Naive thymus-derived CD8-positive, alpha-beta T cell (primary cell): ENCODE measurements at regions not wholly inside any gene's neighbourhood (a gene's known extent, or its start where the extent isn't known, plus 50 kb on each side); places are given as distances from the start of the nearest gene placed in this dataset.
"Not testable (repeated sequence)": the region's sequence is repeated elsewhere in the genome, so short reads cannot be mapped to it uniquely, and the experiment has no call there.

Experiments
- ATAC-seq, 2 donors: fragments of 150-1000 bp; cut with Tn5 transposase in 1 of 2; sonication (Bioruptor Pico), chemical (Tn5 transposase) in 1 of 2; 1 replicate in 1 of 2; 2 replicates in 1 of 2; pipeline ENCODE4 v1.10.0; 2021; ENCODE audit warnings: mild to moderate bottlenecking in 2 of 2, moderate library complexity in 2 of 2
- POLR2A ChIA-PET: fragments of 350-600 bp; sonication (Branson Sonifier 250); formaldehyde crosslinking; loops from one replicate; lab custom pipeline; 2021; ENCODE audit warnings: antibody characterized with exemption; lab: Charles Lee
- DNase-seq, 10 donors: peaks; one replicate each; pipeline versions ENCODE4 v3.0.0 to v3.0.0-alpha.2; 2020 to 2022
- H3K27ac Mint-ChIP-seq, 10 donors: one replicate each; pipeline ENCODE4 v1.8.0; 2020 to 2022; ENCODE audit warnings: mild to moderate bottlenecking in 10 of 10, mixed read lengths in 10 of 10, moderate library complexity in 4 of 10, inconsistent platforms in 1 of 10
- H3K27me3 Mint-ChIP-seq, 5 donors: one replicate each; pipeline ENCODE4 v1.8.0; 2021 to 2022; ENCODE audit warnings: mixed read lengths in 5 of 5
- H3K36me3 Mint-ChIP-seq, 3 donors: one replicate each; pipeline ENCODE4 v1.8.0; 2020 to 2022; ENCODE audit warnings: mixed read lengths in 3 of 3, mild to moderate bottlenecking in 2 of 3, inconsistent platforms in 1 of 3
- H3K4me1 Mint-ChIP-seq, 4 donors: one replicate each; pipeline ENCODE4 v1.8.0; 2021 to 2022; ENCODE audit warnings: mixed read lengths in 4 of 4
- H3K4me3 Mint-ChIP-seq, 10 donors: one replicate each; pipeline ENCODE4 v1.8.0; 2020 to 2022; ENCODE audit warnings: mild to moderate bottlenecking in 10 of 10, mixed read lengths in 10 of 10, moderate library complexity in 6 of 10, inconsistent platforms in 1 of 10
- H3K9me3 Mint-ChIP-seq, 9 donors: one replicate each; pipeline ENCODE4 v1.8.0; 2020 to 2022; ENCODE audit warnings: mixed read lengths in 9 of 9, mild to moderate bottlenecking in 3 of 9, inconsistent platforms in 1 of 9, moderate library complexity in 1 of 9

DNA sequence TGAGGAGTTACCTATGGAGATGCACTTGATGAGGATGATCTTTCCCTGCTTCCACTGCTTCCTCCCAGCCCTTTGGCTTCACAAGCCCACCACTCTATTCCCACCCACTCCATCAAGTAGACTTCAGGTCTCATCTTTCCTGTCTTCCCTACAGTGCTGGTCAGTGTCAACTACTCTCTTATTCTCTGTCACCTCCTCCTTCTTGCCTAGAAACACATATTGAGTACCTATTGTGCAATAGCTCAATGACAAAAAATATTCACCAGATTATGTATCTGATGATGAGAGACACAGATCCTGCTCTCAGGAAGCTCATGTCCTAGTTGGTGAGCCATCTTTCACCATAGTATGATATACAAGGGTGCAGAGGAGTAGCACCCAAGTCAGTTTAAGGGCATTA is 82.2 kb upstream of the NFASC start:
- H3K27ac Mint-ChIP-seq = peak overlapping the region in 1 of 10 donors; percentile 1
- no peaks in the 10 kb centered on the region for H3K9me3 Mint-ChIP-seq
- DNase-seq (no peak), ATAC-seq (no peak)
- no peaks in the 10 kb centered on the region for H3K36me3 Mint-ChIP-seq
- POLR2A ChIA-PET = no interaction called here
- H3K4me1 Mint-ChIP-seq = peaks cover 0 to 2% (median 0%) of the 10 kb centered on the region in 4 donors
- H3K27me3 Mint-ChIP-seq = peaks cover 13 to 41% (median 35%) of the 10 kb centered on the region in 5 donors
- H3K4me3 Mint-ChIP-seq = no peak overlapping the region

DNA sequence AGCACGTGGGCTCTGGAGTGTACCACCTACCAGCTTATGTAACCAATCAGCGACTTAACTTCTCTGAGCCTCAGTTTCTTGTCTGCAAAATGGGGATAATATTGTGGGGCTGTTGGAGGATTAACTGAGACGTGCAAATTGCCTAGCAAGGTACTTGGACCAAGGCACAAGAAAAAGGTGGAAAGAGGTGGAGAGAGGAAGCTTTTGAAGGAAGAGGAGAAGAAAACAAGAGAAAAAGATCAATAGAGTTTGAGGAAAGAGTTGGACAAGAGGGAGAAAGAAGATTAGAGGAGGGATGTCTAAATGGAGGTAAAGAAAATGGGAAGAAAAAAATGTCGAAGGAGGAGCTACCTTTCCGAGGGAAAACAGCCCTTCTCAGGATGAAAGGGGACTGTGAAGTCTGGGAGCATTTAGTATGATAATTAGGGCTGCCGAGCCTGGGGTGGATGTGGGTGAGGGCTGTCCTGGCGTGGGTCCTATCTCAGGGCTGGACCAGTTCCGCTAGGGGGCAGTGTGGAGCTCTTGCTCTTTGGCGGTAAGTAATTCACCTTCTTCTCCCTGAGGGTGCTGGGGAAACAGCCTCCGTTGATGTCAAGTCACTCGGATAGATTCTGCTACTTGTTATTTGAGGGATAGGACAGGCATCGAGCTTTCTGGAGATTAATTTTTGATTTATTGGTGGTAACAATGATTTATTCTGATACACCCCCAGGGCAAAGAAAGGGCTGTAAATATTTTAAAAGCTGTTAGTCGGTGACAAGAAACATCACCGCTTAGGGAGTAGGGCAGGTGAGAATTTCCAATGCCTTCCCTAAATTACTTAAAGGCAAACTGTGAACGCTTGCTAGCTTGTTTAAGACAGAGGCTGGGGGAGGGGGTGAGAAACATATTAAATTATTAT is 79.0 kb upstream of the NFASC start:
- no peaks in the 10 kb centered on the region for H3K9me3 Mint-ChIP-seq

DNA sequence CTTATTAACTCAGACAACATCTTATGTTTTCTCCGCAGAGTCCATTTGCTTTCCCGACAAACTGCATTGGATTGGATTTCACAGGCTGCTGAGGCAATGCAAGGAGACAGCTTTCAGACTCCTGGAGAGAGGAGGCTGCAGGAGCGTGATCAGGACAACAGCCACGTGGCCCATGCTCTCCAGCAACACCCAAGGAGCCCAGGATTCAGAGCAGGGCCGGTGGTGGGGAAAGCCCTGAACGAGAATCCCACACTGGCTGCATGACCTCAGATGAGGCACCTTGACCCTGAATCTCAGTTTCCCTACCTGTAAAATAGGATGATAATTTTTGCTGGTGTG is 78.3 kb upstream of the NFASC start:
- DNase-seq (no peak), ATAC-seq (no peak)
- H3K9me3 Mint-ChIP-seq = peaks cover 0 to 2% (median 0%) of the 10 kb centered on the region in 9 donors
- H3K4me3 Mint-ChIP-seq = no peak overlapping the region
- H3K4me1 Mint-ChIP-seq = peaks cover 0 to 2% (median 0%) of the 10 kb centered on the region in 4 donors
- no peak overlapping the region for H3K27ac Mint-ChIP-seq
- POLR2A ChIA-PET = interaction anchor here (1.2 kb wide), 1 partner anchor 15 kb away, joined by 5 read pairs; no protein-coding TSS in a partner anchor
- H3K36me3 Mint-ChIP-seq = no peaks in the 10 kb centered on the region
- peaks cover 11 to 40% (median 28%) of the 10 kb centered on the region in 5 donors for H3K27me3 Mint-ChIP-seq

More for the DNA sequence above, 79.0 kb upstream of the NFASC start:
- DNase-seq (peak; percentile 59 to 90 (median 77)), ATAC-seq (peak; percentile 95)
- Mint-ChIP-seq H3K27ac (peak overlapping the region in 1 of 10 donors; percentile 35), H3K4me3 (no peak overlapping the region), H3K27me3 (peaks cover 13 to 40% (median 30%) of the 10 kb centered on the region in 5 donors), H3K4me1 (peaks cover 0 to 2% (median 0%) of the 10 kb centered on the region in 4 donors), H3K36me3 (no peaks in the 10 kb centered on the region)
- POLR2A ChIA-PET = interaction anchor here (1.2 kb wide), 1 partner anchor 16 kb away, joined by 5 read pairs; no protein-coding TSS in a partner anchor

DNA sequence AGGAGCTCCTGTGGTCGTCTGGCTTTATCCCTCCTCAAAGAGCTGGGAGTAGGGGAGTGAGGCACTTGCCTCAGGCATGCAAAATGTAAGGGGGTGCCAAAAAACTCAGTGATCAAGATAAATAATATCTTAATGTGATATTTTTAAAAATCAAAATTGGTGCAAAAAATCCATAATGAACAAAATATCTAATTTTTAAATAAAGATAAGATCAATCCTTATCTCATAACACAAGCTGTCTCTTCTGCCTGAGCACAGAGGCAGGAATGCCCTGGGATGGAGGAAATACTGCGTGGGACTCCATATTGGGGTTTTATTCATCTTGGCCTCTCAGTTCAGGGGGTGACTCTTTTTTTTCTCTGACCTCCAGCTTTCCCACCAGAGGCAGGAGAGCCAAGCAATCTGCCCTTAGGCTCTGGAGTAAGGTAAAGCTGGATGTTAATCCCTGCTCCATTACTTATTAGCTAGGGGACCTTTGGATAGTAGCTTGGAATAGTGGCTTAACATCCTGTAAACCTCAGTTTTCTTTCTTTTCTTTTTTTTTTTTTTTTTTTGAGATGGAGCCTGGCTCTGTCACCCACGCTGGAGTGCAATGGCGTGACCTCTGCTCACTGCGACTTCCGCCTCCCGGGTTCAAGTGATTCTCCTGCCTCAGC is 77.3 kb upstream of the NFASC start:
- Mint-ChIP-seq H3K9me3 (peaks cover 0 to 2% (median 0%) of the 10 kb centered on the region in 9 donors), H3K4me3 (no peak overlapping the region), H3K36me3 (no peaks in the 10 kb centered on the region), H3K27ac (no peak overlapping the region), H3K4me1 (peaks cover 0 to 2% (median 0%) of the 10 kb centered on the region in 4 donors), H3K27me3 (peaks cover 7 to 33% (median 21%) of the 10 kb centered on the region in 5 donors)
- DNase-seq (no peak), ATAC-seq (no peak)
- POLR2A ChIA-PET = interaction anchor here (1.0 to 1.2 kb wide), 2 partner anchors 14 to 227 kb away, joined by 3 to 4 read pairs; no protein-coding TSS in a partner anchor

DNA sequence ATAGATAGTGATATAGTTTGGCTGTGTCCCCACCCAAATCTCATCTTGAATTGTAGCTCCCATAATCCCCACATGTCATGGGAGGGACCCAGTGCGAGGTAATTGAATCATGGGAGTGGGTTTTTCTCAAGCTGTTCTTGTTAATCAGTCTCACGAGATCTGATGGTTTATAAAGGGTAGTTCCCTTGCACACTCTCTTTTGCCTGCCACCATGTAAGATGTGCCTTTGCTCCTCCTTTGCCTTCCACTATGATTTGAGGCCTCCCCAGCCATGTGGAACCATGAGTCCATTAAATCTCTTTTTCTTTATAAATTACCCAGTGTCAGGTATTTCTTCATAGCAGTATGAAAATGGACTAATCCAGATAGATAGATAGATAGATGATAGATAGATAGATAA is 73.8 kb upstream of the NFASC start:
- H3K27ac Mint-ChIP-seq, H3K36me3 Mint-ChIP-seq, ATAC-seq, H3K4me3 Mint-ChIP-seq, H3K9me3 Mint-ChIP-seq, DNase-seq, H3K4me1 Mint-ChIP-seq, POLR2A ChIA-PET: not testable (repeated sequence)
- peaks cover 0 to 13% (median under 1%) of the 10 kb centered on the region in 5 donors for H3K27me3 Mint-ChIP-seq

DNA sequence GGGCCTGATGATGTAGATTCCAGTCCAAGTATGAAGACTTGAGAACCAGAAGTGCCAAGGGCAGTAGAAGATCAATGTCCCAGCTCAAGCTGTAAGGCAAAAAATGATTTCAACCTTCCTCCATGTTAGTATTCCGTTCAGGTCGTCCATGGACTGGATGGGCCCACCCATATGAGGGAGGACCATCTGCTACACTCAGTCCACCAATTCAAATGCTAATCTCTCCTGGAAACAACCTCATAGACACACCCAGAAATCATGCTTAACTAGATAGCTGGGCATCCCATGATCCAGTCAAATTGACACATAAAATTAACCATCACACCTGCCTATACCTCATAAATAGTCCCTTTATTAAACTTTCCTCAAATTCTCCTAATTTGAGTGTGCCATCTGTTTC is 73.3 kb upstream of the NFASC start:
- POLR2A ChIA-PET = no interaction called here

DNA sequence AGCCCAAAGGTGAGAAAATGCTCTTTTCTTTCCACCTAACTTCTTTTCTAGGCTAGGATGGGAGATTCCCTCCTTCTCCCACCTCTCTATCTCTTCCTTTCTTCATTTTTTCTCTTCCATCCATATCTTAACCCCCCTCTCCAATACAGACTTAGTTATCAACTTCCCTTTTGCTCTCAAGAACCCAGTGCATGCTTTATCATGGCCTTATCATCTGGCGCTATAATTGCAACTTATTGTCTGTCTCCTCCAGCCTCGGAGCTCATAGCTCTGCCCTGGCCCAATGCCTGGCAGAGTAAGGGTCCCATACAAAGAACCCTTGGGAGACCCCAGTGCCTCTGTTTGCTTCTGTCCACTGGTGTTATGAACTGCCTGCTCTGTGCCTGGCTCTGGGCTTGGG is 71.0 kb upstream of the NFASC start:
- Mint-ChIP-seq H3K4me1 (peaks cover 0 to 21% (median 14%) of the 10 kb centered on the region in 4 donors), H3K27me3 (peaks cover 0 to 9% (median 0%) of the 10 kb centered on the region in 5 donors), H3K27ac (peak overlapping the region in 1 of 10 donors; percentile 21), H3K9me3 (peaks cover 0 to 2% (median 0%) of the 10 kb centered on the region in 9 donors), H3K36me3 (no peaks in the 10 kb centered on the region), H3K4me3 (no peak overlapping the region)
- ATAC-seq (no peak), DNase-seq (no peak)
- POLR2A ChIA-PET = no interaction called here

More for the DNA sequence above, 73.3 kb upstream of the NFASC start:
- Mint-ChIP-seq H3K4me1 (peaks cover 0 to 7% (median 1%) of the 10 kb centered on the region in 4 donors), H3K9me3 (peaks cover 0 to 2% (median 0%) of the 10 kb centered on the region in 9 donors), H3K4me3 (no peak overlapping the region), H3K36me3 (no peaks in the 10 kb centered on the region), H3K27ac (no peak overlapping the region), H3K27me3 (peaks cover 0 to 12% (median 0%) of the 10 kb centered on the region in 5 donors)
- ATAC-seq (no peak), DNase-seq (no peak)

DNA sequence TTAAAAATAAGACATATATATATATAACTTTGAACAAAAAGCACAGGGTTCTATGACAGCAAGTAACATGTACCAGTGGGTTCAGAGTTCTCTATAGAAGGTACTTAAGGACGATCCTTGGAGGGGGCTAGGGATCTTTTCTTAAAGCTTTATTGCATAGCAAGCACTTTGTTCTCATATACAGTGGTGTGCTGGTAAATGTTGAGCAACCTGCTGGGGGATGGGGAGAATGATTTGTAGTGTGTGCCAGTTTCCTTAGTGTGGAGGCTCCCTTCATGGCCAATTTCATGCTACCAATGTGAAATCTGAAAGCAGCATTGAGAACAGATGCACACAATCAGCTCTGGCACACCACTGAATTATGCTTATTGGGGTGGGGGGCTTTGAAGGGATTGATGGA is 69.5 kb upstream of the NFASC start:
- POLR2A ChIA-PET = no interaction called here
- H3K27me3 Mint-ChIP-seq = peaks cover 0 to 7% (median 0%) of the 10 kb centered on the region in 5 donors
- H3K36me3 Mint-ChIP-seq = no peaks in the 10 kb centered on the region
- ATAC-seq (no peak), DNase-seq (no peak)
- H3K27ac Mint-ChIP-seq = no peak overlapping the region
- peaks cover 0 to 2% (median 0%) of the 10 kb centered on the region in 9 donors for H3K9me3 Mint-ChIP-seq
- H3K4me3 Mint-ChIP-seq = no peak overlapping the region
- H3K4me1 Mint-ChIP-seq = peaks cover 2 to 21% (median 14%) of the 10 kb centered on the region in 4 donors

DNA sequence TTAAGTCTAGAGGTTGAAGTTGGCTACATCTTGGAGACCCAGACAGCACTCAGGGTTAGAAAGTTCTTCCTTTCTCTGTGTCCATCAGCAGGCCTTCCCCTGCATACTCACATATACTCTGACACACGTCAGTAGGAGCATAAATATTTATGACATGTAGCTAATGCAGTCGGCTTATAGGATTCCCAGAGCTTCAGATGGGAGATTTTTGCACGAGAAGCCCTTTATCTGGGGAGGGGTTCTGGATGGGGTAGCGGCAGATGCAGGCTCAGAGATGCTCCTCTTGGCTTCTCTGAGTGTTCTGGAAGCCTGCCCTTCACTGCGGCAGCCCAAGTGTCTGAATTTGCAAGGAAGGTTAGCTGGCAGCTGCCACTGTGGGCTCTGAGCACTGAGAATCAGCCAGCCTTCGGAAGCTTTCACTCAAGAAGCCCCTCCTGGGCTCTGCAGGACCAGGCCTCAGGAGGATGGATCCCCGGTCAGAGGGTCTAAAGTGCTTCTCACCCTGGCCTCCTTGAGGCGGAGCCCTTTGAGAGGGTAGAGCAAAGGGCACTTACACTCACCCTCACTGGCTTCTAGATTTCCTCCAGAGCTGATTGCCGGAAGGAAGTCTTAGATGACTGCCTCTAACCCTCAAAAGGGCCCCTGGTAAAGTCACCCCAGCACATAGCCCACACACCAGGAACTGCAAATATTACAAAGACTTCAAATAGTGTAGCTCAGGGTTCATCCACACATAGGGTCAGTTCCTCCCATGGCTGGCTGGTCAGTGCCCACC is 68.1 kb upstream of the NFASC start:
- peak overlapping the region in 1 of 10 donors; percentile 20 for H3K4me3 Mint-ChIP-seq

DNA sequence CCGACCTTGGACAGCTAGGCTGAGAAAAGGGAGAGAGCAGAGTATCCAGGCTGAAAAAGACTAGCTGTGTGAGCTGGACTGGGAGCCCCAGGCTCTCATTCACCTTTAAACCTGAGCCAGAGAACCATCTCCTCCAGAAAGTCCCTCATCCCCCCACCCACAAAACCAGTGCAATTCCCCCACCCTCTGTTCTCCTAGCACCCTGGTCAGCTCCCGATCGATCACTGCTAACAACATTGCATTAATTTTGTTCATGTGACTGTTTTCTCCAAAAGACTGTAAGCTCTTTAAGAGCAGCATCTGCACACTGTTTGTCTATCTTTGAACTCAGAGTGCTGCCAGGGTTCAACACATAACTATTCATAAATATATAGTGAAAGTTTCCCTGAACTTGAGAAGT is 67.1 kb upstream of the NFASC start:
- ATAC-seq = no peak
- DNase-seq = no peak
- H3K36me3 Mint-ChIP-seq = no peaks in the 10 kb centered on the region
- peaks cover 0 to 7% (median 0%) of the 10 kb centered on the region in 5 donors for H3K27me3 Mint-ChIP-seq
- POLR2A ChIA-PET = interaction anchor here (0.6 to 1.0 kb wide), 2 partner anchors 60 to 240 kb away, joined by 3 read pairs; no protein-coding TSS in a partner anchor
- no peaks in the 10 kb centered on the region for H3K9me3 Mint-ChIP-seq
- H3K4me1 Mint-ChIP-seq = peaks cover 4 to 29% (median 18%) of the 10 kb centered on the region in 4 donors
- H3K4me3 Mint-ChIP-seq = no peak overlapping the region
- no peak overlapping the region for H3K27ac Mint-ChIP-seq

More for the DNA sequence above, 68.1 kb upstream of the NFASC start:
- H3K27me3 Mint-ChIP-seq = peaks cover 0 to 7% (median 0%) of the 10 kb centered on the region in 5 donors
- no peaks in the 10 kb centered on the region for H3K9me3 Mint-ChIP-seq
- peak overlapping the region in 6 of 10 donors; percentile 23 to 72 (median 53) for H3K27ac Mint-ChIP-seq
- no peaks in the 10 kb centered on the region for H3K36me3 Mint-ChIP-seq
- DNase-seq (peak in 1 of 10 donors; percentile 4), ATAC-seq (no peak)
- peaks cover 4 to 29% (median 18%) of the 10 kb centered on the region in 4 donors for H3K4me1 Mint-ChIP-seq
- POLR2A ChIA-PET = interaction anchor here (0.6 to 1.0 kb wide), 2 partner anchors 59 to 446 kb away, joined by 3 read pairs; no protein-coding TSS in a partner anchor

DNA sequence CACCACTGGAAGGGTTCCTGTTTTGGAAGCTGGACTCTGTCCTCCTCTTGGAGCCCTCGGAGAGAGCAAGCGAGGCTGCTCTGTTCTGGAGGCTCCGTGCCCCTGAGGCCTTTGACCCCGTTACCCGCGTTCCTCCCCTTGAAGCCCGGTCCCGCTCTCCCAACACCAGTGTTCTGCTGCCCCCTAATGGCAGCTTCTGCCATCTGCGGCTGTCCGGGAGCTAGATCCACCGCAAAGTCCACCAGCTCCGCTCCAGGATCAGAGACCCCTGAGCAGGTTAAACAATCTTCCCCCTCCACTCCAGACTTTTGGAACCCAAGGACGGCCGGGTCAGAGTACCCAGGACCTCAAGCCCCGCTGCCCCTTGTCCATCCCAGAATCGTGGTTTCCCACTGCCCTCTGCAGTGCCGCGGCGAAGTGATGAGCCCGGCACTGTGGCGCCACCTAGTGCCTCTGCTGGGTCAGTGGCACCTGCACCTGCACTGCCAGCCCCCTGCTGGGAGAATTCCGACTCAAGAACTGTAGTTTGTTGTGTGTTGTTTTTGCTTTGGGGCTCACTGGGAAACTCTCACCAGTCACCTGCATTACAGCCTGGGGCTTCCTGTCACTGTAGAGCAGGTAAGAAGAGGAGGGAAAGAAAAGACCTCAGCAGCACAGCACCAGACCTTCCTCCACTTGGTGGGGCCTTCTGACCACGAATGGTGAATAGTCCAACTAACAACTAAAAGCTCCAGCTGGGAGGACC is 63.5 kb upstream of the NFASC start:
- H3K36me3 Mint-ChIP-seq = no peaks in the 10 kb centered on the region
- POLR2A ChIA-PET = interaction anchor here (1.0 to 1.6 kb wide), 4 partner anchors 13 to 301 kb away, joined by 3 to 5 read pairs (median 4); no protein-coding TSS in a partner anchor
- H3K27me3 Mint-ChIP-seq = no peaks in the 10 kb centered on the region
- H3K9me3 Mint-ChIP-seq = no peaks in the 10 kb centered on the region
- ATAC-seq (peak; percentile 96), DNase-seq (peak; percentile 68 to 90 (median 82))
- H3K27ac Mint-ChIP-seq = peak overlapping the region in 9 of 10 donors; percentile 6 to 82 (median 69)
- peak overlapping the region; percentile 73 to 97 (median 92) for H3K4me3 Mint-ChIP-seq
- H3K4me1 Mint-ChIP-seq = peaks cover 4 to 25% (median 18%) of the 10 kb centered on the region in 4 donors
